Body of pancreas (tissue), 4 donors: ENCODE measurements at regions not wholly inside any gene's neighbourhood (a gene's known extent, or its start where the extent isn't known, plus 50 kb on each side); places are given as distances from the start of the nearest gene placed in this dataset.

Source experiments
- ATAC-seq: fragments of 150-250 bp; one replicate; pipeline ENCODE4 v1.9.1; 2016
- DNase-seq, 4 donors: peaks; one replicate each; pipeline ENCODE4 v3.0.0-alpha.2; 2019
- H3K27ac ChIP-seq, 4 donors: fragments of 200-600 bp; sonication (generic); 1 replicate in 3 of 4; 2 replicates in 1 of 4; pipeline versions ENCODE4 v1.5.1 to v1.6.1; 2016 to 2019; ENCODE audit warnings: mild to moderate bottlenecking in 1 of 4, mixed read lengths in 1 of 4, moderate library complexity in 1 of 4
- H3K27me3 ChIP-seq, 2 donors: fragments of 200-600 bp; sonication (generic); one replicate each; pipeline ENCODE4 v1.6.0; 2016; ENCODE audit warnings: mild to moderate bottlenecking in 1 of 2
- H3K36me3 ChIP-seq, 2 donors: fragments of 200-600 bp; sonication (generic); replicated peaks in 1 of 2; 2 replicates each; pipeline ENCODE4 v1.5.1; 2016; ENCODE audit warnings: low read depth in 2 of 2; ENCODE audit not compliant: insufficient read depth in 1 of 2
- H3K4me1 ChIP-seq: fragments of 200-600 bp; sonication (generic); one replicate; pipeline ENCODE4 v1.6.0; 2016
- H3K4me3 ChIP-seq, 2 donors: fragments of 200-600 bp; sonication (generic); 1 replicate in 1 of 2; 2 replicates in 1 of 2; pipeline ENCODE4 v1.5.1; 2016 to 2019
- H3K9me3 ChIP-seq, 3 donors: fragments of 200-600 bp; sonication (generic); 1 replicate in 2 of 3; 2 replicates in 1 of 3; pipeline ENCODE4 v1.5.1; 2016
- POLR2A ChIP-seq, 3 donors: fragments of 450-650 bp; IDR thresholded peaks; one replicate each; pipeline ENCODE4 v1.6.1; 2016; ENCODE audit warnings: antibody characterized with exemption in 3 of 3, mild to moderate bottlenecking in 2 of 3
- WGBS, 2 donors: methylation state at CpG; one replicate each; pipeline ENCODE4 v1.1.5; 2017; 5-methylcytosine and 5-hydroxymethylcytosine counted together
- intact Hi-C: fragments of 100-400 bp; cut with DNase I; formaldehyde crosslinking; loops from one replicate; pipeline ENCODE4 v1.15.1; 2023
- TF ChIP-seq, protein P1 (sequence below), 7 experiments: fragments of 450-650 bp in 4 of 7; fragments of 200-600 bp in 3 of 7; sonication (generic) in 3 of 7; IDR thresholded peaks; one replicate each; pipeline ENCODE4 v1.5.1; 2016 to 2019; ENCODE audit warnings: antibody characterized with exemption in 7 of 7

DNA sequence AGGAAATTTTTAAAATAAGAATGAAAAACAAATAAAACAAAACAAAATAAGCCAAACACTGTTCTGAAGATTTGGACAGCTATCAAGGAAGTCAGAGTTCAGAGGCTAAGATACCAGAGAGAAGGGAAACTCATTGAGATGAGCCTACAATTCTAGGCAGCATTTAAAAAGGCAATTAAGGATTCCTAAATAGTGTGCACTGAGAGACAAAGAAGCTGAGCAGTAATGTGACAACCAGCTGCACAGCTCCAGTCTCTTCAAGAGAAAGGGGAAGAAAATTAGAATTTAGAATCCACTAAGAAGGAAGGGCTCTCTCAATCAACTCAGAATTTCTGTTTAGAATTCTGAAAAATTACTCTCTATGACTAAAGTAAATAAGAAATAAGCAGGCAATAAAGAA lies 246.7 kb upstream of the COX7C start:
- Histone ChIP-seq H3K27me3 (no peaks in the 10 kb centered on the region), H3K36me3 (no peaks in the 10 kb centered on the region), H3K4me3 (no peak overlapping the region), H3K4me1 (no peaks in the 10 kb centered on the region), H3K9me3 (peaks cover 0 to 7% (median 0%) of the 10 kb centered on the region in 3 donors), H3K27ac (no peak overlapping the region)
- ATAC-seq (no peak), DNase-seq (no peak)
- intact Hi-C loops = no loop called here
- TF ChIP-seq, protein P1, sequence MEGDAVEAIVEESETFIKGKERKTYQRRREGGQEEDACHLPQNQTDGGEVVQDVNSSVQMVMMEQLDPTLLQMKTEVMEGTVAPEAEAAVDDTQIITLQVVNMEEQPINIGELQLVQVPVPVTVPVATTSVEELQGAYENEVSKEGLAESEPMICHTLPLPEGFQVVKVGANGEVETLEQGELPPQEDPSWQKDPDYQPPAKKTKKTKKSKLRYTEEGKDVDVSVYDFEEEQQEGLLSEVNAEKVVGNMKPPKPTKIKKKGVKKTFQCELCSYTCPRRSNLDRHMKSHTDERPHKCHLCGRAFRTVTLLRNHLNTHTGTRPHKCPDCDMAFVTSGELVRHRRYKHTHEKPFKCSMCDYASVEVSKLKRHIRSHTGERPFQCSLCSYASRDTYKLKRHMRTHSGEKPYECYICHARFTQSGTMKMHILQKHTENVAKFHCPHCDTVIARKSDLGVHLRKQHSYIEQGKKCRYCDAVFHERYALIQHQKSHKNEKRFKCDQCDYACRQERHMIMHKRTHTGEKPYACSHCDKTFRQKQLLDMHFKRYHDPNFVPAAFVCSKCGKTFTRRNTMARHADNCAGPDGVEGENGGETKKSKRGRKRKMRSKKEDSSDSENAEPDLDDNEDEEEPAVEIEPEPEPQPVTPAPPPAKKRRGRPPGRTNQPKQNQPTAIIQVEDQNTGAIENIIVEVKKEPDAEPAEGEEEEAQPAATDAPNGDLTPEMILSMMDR (IDR thresholded peaks at IDR 0.05) = no peak
- TF ChIP-seq POLR2A (IDR thresholded peaks at IDR 0.05) = no peak

DNA sequence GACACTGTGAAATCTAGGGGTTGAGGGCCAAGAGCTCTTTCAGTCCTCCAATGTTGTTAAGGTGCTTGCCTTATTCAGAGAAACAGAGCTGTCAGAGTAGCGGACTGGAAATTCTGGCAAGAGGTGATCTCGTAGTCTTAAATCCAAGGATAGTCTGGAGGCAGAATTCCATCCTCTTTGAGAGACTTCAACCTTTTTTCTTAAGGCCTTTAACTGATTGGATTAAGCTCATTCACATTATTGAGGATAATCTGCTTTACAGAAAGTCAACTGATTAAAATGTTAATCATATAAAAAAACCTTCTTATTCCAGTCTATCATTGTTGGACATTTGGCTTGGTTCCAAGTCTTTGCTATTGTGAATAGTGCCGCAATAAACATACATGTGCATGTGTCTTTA lies 243.1 kb upstream of the COX7C start:
- DNase-seq (no peak), ATAC-seq (no peak)
- Histone ChIP-seq H3K9me3 (peaks cover 0 to 7% (median 0%) of the 10 kb centered on the region in 3 donors), H3K36me3 (no peaks in the 10 kb centered on the region), H3K4me3 (no peak overlapping the region), H3K27ac (no peak overlapping the region), H3K27me3 (no peaks in the 10 kb centered on the region), H3K4me1 (no peaks in the 10 kb centered on the region)
- WGBS, 2 donors = 84 to 86% methylated on average over 3 of the region's 3 CpGs
- TF ChIP-seq POLR2A (IDR thresholded peaks at IDR 0.05) = no peak
- TF ChIP-seq, protein P1 (IDR thresholded peaks at IDR 0.05) = no peak
- intact Hi-C loops = no loop called here

DNA sequence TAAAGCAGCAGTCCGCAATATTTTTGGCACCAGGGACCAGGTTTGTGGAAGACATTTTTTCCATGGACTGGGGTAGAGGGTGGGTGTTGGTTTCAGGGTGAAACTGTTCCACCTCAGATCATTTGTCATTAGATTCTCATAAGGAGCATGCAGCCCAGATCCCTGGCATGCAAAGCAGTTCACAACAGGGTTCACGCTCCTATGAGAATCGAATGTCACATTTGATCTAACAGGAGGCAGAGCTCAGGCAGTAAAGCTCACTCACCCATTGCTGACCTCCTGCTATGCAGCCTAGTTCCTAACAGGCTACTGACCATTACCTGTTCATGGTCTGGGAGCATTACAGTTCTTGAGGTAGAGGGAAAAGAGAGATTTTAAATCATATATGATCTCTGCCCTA lies 241.5 kb upstream of the COX7C start:
- TF ChIP-seq, protein P1 (IDR thresholded peaks at IDR 0.05) = no peak
- no peak for TF ChIP-seq POLR2A (IDR thresholded peaks at IDR 0.05)
- H3K4me1 ChIP-seq = no peaks in the 10 kb centered on the region
- no peaks in the 10 kb centered on the region for H3K27me3 ChIP-seq
- peaks cover 0 to 7% (median 0%) of the 10 kb centered on the region in 3 donors for H3K9me3 ChIP-seq
- ATAC-seq = no peak
- no peak overlapping the region for H3K4me3 ChIP-seq
- DNase-seq = no peak
- intact Hi-C loops = no loop called here
- no peaks in the 10 kb centered on the region for H3K36me3 ChIP-seq
- 75 to 88% methylated on average over 3 of the region's 3 CpGs for WGBS, 2 donors
- no peak overlapping the region for H3K27ac ChIP-seq

DNA sequence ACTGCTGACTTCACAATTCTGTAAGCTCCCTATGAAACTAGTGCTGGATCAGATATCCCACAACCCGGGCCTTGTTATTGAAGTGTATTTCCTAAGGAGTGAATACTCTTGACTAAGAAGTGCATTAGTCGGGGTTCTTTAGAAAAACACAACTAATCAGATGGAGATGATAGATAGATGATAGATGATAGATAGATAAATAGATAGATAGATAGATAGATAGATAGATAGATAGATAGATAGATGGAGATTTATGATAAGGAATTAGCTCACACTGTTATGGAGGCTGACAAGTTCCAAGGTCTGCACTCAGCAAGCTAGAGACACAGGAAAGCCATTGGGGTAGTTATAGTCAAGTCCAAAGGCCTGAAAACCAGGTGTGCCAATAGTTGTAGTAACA lies 214.6 kb upstream of the COX7C start:
- no peaks in the 10 kb centered on the region for H3K36me3 ChIP-seq
- H3K4me3 ChIP-seq = no peak overlapping the region
- H3K9me3 ChIP-seq = no peaks in the 10 kb centered on the region
- WGBS, 2 donors = 74 to 89% methylated on average over 2 of the region's 2 CpGs
- DNase-seq = no peak
- ATAC-seq = no peak
- TF ChIP-seq POLR2A (IDR thresholded peaks at IDR 0.05) = no peak
- TF ChIP-seq, protein P1 (IDR thresholded peaks at IDR 0.05) = no peak
- no peak overlapping the region for H3K27ac ChIP-seq
- H3K4me1 ChIP-seq = peaks cover 5% of the 10 kb centered on the region
- intact Hi-C loops = no loop called here
- H3K27me3 ChIP-seq = no peaks in the 10 kb centered on the region

DNA sequence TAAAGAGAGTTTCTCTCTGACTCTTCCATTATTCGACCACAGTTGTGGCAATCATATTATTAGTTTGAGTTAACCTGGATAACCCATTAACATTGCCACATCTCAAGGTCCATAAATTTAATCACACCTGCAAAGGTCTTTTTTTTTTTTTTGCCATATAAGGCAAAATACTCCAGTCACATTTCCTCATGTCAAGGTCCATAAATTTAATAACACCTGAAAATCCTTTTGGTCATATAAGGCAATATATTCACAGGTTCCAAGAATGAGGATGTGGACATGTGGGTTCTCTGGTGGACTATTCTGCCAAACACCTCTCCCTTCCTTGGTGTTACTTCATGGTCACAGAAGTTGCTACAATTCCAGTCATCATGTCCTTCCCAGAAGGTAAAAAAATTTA lies 213.5 kb upstream of the COX7C start:
- no peak overlapping the region for H3K4me3 ChIP-seq
- WGBS, 2 donors = 46 to 55% methylated on average over 1 of the region's 1 CpG
- DNase-seq (no peak), ATAC-seq (no peak)
- no peaks in the 10 kb centered on the region for H3K9me3 ChIP-seq
- H3K27ac ChIP-seq = no peak overlapping the region
- TF ChIP-seq, protein P1 (IDR thresholded peaks at IDR 0.05) = no peak
- TF ChIP-seq POLR2A (IDR thresholded peaks at IDR 0.05) = no peak
- intact Hi-C loops = no loop called here
- peaks cover 5% of the 10 kb centered on the region for H3K4me1 ChIP-seq
- H3K36me3 ChIP-seq = no peaks in the 10 kb centered on the region
- no peaks in the 10 kb centered on the region for H3K27me3 ChIP-seq
